Stomach (tissue), 4 donors: ENCODE measurements at regions not wholly inside any gene's neighbourhood (a gene's known extent, or its start where the extent isn't known, plus 50 kb on each side); places are given as distances from the start of the nearest gene placed in this dataset.

ENCODE experiments used
- EP300 ChIP-seq: sonication (generic); formaldehyde crosslinking; IDR thresholded peaks from one replicate; pipeline ENCODE4 v1.6.1; 2017; ENCODE audit warnings: antibody characterized with exemption
- POLR2A ChIP-seq, 4 donors: fragments of 450-650 bp; IDR thresholded peaks; one replicate each; pipeline ENCODE4 v1.6.1; 2016; ENCODE audit warnings: antibody characterized with exemption in 4 of 4, control low read depth in 2 of 4, mild to moderate bottlenecking in 1 of 4, moderate library complexity in 1 of 4
- POLR2AphosphoS5 ChIP-seq, 3 donors: sonication (generic); formaldehyde crosslinking; IDR thresholded peaks; one replicate each; pipeline ENCODE4 v1.6.1; 2016; ENCODE audit warnings: antibody characterized with exemption in 3 of 3
- TF ChIP-seq, protein P1 (sequence below), 7 experiments: fragments of 450-650 bp in 4 of 7; fragments of 200-600 bp in 3 of 7; sonication (generic) in 3 of 7; IDR thresholded peaks; one replicate each; pipeline ENCODE4 v1.5.1; 2016 to 2019; ENCODE audit warnings: antibody characterized with exemption in 7 of 7, control low read depth in 2 of 7, mild to moderate bottlenecking in 1 of 7

GRCh38 chr1:101170506-101171050, 66.2 kb upstream of the S1PR1 start:
- TF ChIP-seq POLR2AphosphoS5 (IDR thresholded peaks at IDR 0.05) (no peak), EP300 (no peak), POLR2A (IDR thresholded peaks at IDR 0.05) (no peak)
- TF ChIP-seq, protein P1, sequence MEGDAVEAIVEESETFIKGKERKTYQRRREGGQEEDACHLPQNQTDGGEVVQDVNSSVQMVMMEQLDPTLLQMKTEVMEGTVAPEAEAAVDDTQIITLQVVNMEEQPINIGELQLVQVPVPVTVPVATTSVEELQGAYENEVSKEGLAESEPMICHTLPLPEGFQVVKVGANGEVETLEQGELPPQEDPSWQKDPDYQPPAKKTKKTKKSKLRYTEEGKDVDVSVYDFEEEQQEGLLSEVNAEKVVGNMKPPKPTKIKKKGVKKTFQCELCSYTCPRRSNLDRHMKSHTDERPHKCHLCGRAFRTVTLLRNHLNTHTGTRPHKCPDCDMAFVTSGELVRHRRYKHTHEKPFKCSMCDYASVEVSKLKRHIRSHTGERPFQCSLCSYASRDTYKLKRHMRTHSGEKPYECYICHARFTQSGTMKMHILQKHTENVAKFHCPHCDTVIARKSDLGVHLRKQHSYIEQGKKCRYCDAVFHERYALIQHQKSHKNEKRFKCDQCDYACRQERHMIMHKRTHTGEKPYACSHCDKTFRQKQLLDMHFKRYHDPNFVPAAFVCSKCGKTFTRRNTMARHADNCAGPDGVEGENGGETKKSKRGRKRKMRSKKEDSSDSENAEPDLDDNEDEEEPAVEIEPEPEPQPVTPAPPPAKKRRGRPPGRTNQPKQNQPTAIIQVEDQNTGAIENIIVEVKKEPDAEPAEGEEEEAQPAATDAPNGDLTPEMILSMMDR (IDR thresholded peaks at IDR 0.05) = no peak
